Adrenal gland (tissue), 5 donors: ENCODE measurements at regions not wholly inside any gene's neighbourhood (a gene's known extent, or its start where the extent isn't known, plus 50 kb on each side); places are given as distances from the start of the nearest gene placed in this dataset.
"Not testable (repeated sequence)": the region's sequence is repeated elsewhere in the genome, so short reads cannot be mapped to it uniquely, and the experiment has no call there.

Source experiments
- POLR2A ChIP-seq, 2 donors: fragments of 450-650 bp; IDR thresholded peaks; one replicate each; pipeline ENCODE4 v1.6.1; 2017; ENCODE audit warnings: antibody characterized with exemption in 2 of 2, mild to moderate bottlenecking in 2 of 2, moderate library complexity in 1 of 2
- TF ChIP-seq, protein P1 (sequence below), 6 experiments: fragments of 450-650 bp in 4 of 6; fragments of 200-600 bp in 2 of 6; sonication (generic) in 1 of 6; IDR thresholded peaks; 1 replicate in 5 of 6; 2 replicates in 1 of 6; pipeline versions ENCODE4 v1.5.1 to v1.8.0; 2016 to 2021; ENCODE audit warnings: antibody characterized with exemption in 6 of 6, mild to moderate bottlenecking in 2 of 6, moderate library complexity in 1 of 6
- donor health status: DM: no; HTN: no; CAD: no.

DNA sequence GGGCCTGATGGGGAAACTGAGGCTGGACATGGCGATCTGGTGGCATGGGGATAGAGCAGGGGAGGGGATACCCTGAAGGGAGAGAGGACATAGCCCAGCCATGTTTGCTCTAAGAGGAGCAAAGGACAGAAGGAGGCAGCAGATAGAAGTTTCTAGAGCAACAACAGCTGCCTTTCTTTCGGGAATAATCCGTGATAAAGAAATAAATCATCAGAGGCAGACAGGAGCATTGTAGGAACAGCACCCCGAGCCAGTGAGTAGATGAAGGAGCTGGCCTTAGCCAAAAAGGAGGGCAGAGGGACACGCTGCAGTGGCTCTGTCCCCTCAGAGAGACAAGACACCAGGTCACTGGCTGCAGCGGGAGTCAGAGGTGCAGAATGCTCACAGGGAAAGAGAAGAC, 166.3 kb downstream of the LRRC74B start:
- TF ChIP-seq, protein P1, sequence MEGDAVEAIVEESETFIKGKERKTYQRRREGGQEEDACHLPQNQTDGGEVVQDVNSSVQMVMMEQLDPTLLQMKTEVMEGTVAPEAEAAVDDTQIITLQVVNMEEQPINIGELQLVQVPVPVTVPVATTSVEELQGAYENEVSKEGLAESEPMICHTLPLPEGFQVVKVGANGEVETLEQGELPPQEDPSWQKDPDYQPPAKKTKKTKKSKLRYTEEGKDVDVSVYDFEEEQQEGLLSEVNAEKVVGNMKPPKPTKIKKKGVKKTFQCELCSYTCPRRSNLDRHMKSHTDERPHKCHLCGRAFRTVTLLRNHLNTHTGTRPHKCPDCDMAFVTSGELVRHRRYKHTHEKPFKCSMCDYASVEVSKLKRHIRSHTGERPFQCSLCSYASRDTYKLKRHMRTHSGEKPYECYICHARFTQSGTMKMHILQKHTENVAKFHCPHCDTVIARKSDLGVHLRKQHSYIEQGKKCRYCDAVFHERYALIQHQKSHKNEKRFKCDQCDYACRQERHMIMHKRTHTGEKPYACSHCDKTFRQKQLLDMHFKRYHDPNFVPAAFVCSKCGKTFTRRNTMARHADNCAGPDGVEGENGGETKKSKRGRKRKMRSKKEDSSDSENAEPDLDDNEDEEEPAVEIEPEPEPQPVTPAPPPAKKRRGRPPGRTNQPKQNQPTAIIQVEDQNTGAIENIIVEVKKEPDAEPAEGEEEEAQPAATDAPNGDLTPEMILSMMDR (IDR thresholded peaks at IDR 0.05): not testable (repeated sequence)
- TF ChIP-seq POLR2A (IDR thresholded peaks at IDR 0.05): not testable (repeated sequence)
